H1 (cell line): ENCODE measurements at regions not wholly inside any gene's neighbourhood (a gene's known extent, or its start where the extent isn't known, plus 50 kb on each side); places are given as distances from the start of the nearest gene placed in this dataset.

Experiments
- BCL11A ChIP-seq, 2 experiments: IDR thresholded peaks; one replicate each; pipeline ENCODE4 v1.6.1; 2011; ENCODE audit warnings: low read depth in 2 of 2, low read length in 2 of 2, mild to moderate bottlenecking in 2 of 2

DNA sequence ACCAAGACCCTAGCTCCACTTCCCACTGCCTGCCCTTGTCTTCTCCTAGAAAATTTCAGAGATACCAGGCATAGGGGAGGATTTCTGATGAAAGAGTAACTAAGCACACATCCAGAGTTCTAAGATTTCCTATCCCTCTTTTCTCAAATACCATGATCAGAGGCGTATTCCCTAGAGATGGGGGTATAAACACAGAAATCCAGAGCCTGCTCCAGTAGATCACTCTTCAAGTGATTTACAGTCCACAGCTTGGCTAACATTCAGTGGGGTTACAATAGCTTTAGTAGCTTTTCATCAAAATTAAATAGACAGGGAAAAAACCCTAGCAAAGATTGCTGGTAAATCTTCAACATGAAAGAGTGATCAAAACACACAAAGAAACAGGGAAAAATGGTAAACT, 800.7 kb upstream of the GRM7 start (continued):
- TF ChIP-seq BCL11A (IDR thresholded peaks at IDR 0.05; ENCODE audit: low read depth in 2 of 2, low read length in 2 of 2) = no peak
